Activated B cell treated with CpG ODN at 0.5 μM for 24 hours (primary cell): ENCODE measurements at regions not wholly inside any gene's neighbourhood (a gene's known extent, or its start where the extent isn't known, plus 50 kb on each side); places are given as distances from the start of the nearest gene placed in this dataset.

Experiments used
- ATAC-seq: fragments of 200-7000 bp; cut with Tn5 transposase; one replicate; pipeline ENCODE4 v1.10.0; 2021; ENCODE audit warnings: low read depth, mild to moderate bottlenecking, moderate library complexity
- CTCF ChIA-PET: fragments of 350-600 bp; sonication (Branson Sonifier 250); formaldehyde crosslinking; loops from one replicate; lab custom pipeline; 2021; ENCODE audit warnings: antibody characterized with exemption; lab: Charles Lee
- POLR2A ChIA-PET: fragments of 350-600 bp; sonication (Branson Sonifier 250); formaldehyde crosslinking; loops from one replicate; lab custom pipeline; 2021; ENCODE audit warnings: antibody characterized with exemption; lab: Charles Lee
- DNase-seq: peaks from one replicate; pipeline ENCODE4 v3.0.0; 2022
- H3K27ac Mint-ChIP-seq: one replicate; pipeline ENCODE4 v1.8.0; 2020; ENCODE audit warnings: mixed read lengths
- H3K27me3 Mint-ChIP-seq: one replicate; pipeline ENCODE4 v1.8.0; 2021; ENCODE audit warnings: mixed read lengths
- H3K36me3 Mint-ChIP-seq: one replicate; pipeline ENCODE4 v1.8.0; 2021; ENCODE audit warnings: low read depth, mixed read lengths
- H3K4me1 Mint-ChIP-seq: one replicate; pipeline ENCODE4 v1.8.0; 2021; ENCODE audit warnings: mixed read lengths
- H3K4me3 Mint-ChIP-seq: one replicate; pipeline ENCODE4 v1.8.0; 2020; ENCODE audit warnings: mild to moderate bottlenecking, mixed read lengths
- H3K9me3 Mint-ChIP-seq: one replicate; pipeline ENCODE4 v1.8.0; 2020; ENCODE audit warnings: mixed read lengths
- CTCF ChIP-seq: fragments of 200-600 bp; IDR thresholded peaks from one replicate; pipeline ENCODE4 v1.8.0; 2022; ENCODE audit warnings: antibody characterized with exemption, mild to moderate bottlenecking
- intact Hi-C: fragments of 100-400 bp; cut with micrococcal nuclease; formaldehyde crosslinking; loops from one replicate; pipeline ENCODE4 v1.15.1; 2024

DNA sequence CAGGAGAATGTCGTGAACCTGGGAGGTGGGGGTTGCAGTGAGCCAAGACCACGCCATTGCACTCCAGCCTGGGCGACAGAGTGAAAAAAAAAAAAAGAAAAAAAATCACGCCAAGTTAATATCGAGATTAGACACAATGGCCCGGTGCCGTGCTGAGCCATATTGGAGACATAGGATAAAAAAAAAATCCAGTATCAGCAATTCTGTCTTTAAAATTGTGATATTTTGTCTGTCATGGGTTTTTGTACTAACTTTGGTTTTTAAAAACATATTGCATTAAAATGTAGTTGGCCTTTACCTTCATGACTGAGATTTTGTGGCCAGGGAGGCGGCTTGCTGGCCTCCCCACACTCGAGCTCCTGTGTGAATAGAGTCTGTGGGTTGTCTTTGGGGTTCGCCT lies 62.8 kb upstream of the PITRM1 start:
- peaks cover 5% of the 10 kb centered on the region for H3K4me1 Mint-ChIP-seq
- no peak overlapping the region for H3K27ac Mint-ChIP-seq
- ChIA-PET CTCF (no interaction called here), POLR2A (no interaction called here)
- ATAC-seq (no peak), DNase-seq (no peak)
- TF ChIP-seq CTCF: no peak
- peaks cover 10% of the 10 kb centered on the region for H3K27me3 Mint-ChIP-seq
- intact Hi-C loops: loop anchor here (5.0 kb wide), 1 partner anchor 38 kb away; no protein-coding TSS in a partner anchor
- H3K9me3 Mint-ChIP-seq: no peaks in the 10 kb centered on the region
- H3K4me3 Mint-ChIP-seq: no peak overlapping the region
- no peaks in the 10 kb centered on the region for H3K36me3 Mint-ChIP-seq

GRCh38 chr10:3233486-3233990 lies 61.0 kb upstream of the PITRM1 start:
- Mint-ChIP-seq H3K27me3 (peaks cover 11% of the 10 kb centered on the region), H3K36me3 (no peaks in the 10 kb centered on the region), H3K27ac (no peak overlapping the region), H3K9me3 (no peaks in the 10 kb centered on the region), H3K4me3 (no peak overlapping the region), H3K4me1 (no peaks in the 10 kb centered on the region)
- CTCF ChIA-PET: no interaction called here
- intact Hi-C loops: no loop called here
- TF ChIP-seq CTCF: no peak
- ATAC-seq (no peak), DNase-seq (no peak)
- POLR2A ChIA-PET: no interaction called here

- Mint-ChIP-seq H3K27ac (no peak overlapping the region), H3K36me3 (no peaks in the 10 kb centered on the region), H3K27me3 (peaks cover 13% of the 10 kb centered on the region), H3K4me3 (no peak overlapping the region), H3K9me3 (no peaks in the 10 kb centered on the region), H3K4me1 (peaks cover 7% of the 10 kb centered on the region)
- TF ChIP-seq CTCF: no peak
- intact Hi-C loops: no loop called here
- ATAC-seq (no peak), DNase-seq (no peak)
- ChIA-PET POLR2A (no interaction called here), CTCF (no interaction called here)
Observed at GRCh38 chr10:3231951-3232730, 59.6 kb upstream of the PITRM1 start.

GRCh38 chr10:3229815-3230214 lies 57.2 kb upstream of the PITRM1 start:
- CTCF ChIA-PET: no interaction called here
- DNase-seq (no peak), ATAC-seq (no peak)
- Mint-ChIP-seq H3K4me3 (no peak overlapping the region), H3K36me3 (no peaks in the 10 kb centered on the region), H3K4me1 (peaks cover 7% of the 10 kb centered on the region), H3K9me3 (no peaks in the 10 kb centered on the region), H3K27me3 (peaks cover 13% of the 10 kb centered on the region), H3K27ac (no peak overlapping the region)
- TF ChIP-seq CTCF: no peak
- intact Hi-C loops: no loop called here
- POLR2A ChIA-PET: no interaction called here

- Mint-ChIP-seq H3K27me3 (peaks cover 13% of the 10 kb centered on the region), H3K36me3 (no peaks in the 10 kb centered on the region), H3K4me3 (no peak overlapping the region), H3K9me3 (no peaks in the 10 kb centered on the region), H3K4me1 (peaks cover 7% of the 10 kb centered on the region), H3K27ac (no peak overlapping the region)
- ChIA-PET CTCF (no interaction called here), POLR2A (interaction anchor here (0.6 kb wide), 1 partner anchor 15 kb away, joined by 3 read pairs; no protein-coding TSS in a partner anchor)
- no peak for DNase-seq
- intact Hi-C loops: no loop called here
- ATAC-seq: no peak
- no peak for TF ChIP-seq CTCF
Observed at GRCh38 chr10:3228629-3228945, 56.0 kb upstream of the PITRM1 start.
